Keratinocyte (primary cell): ENCODE measurements at regions not wholly inside any gene's neighbourhood (a gene's known extent, or its start where the extent isn't known, plus 50 kb on each side); places are given as distances from the start of the nearest gene placed in this dataset.

Experiments used
- CTCF ChIP-seq, 3 experiments: IDR thresholded peaks in 1 of 3; conservative IDR thresholded peaks in 1 of 3; optimal IDR thresholded peaks in 1 of 3; 2 replicates in 2 of 3; 3 replicates in 1 of 3; pipeline versions ENCODE3 to v1.5.1; 2011; ENCODE audit warnings: low read length in 3 of 3, mild to moderate bottlenecking in 3 of 3, moderate library complexity in 2 of 3, control low read depth in 1 of 3, inconsistent platforms in 1 of 3; ENCODE audit not compliant: insufficient read depth in 2 of 3; ENCODE audit errors: extremely low read depth in 1 of 3
- EZH2 ChIP-seq: IDR thresholded peaks from one replicate; pipeline ENCODE4 v1.6.1; 2012; ENCODE audit warnings: inconsistent platforms, mild to moderate bottlenecking, low read length, moderate library complexity

- no peak for TF ChIP-seq CTCF (optimal IDR thresholded peaks at IDR 0.05 in 1 of 3, IDR thresholded peaks at IDR 0.05 in 1 of 3, conservative IDR thresholded peaks at IDR 0.05 in 1 of 3; ENCODE audit: extremely low read depth in 1 of 3, insufficient read depth in 2 of 3, low read length in 3 of 3)
- TF ChIP-seq EZH2 = no peak
Observed at GRCh38 chrX:102846544-102847236, 90.4 kb upstream of the RAB40AL start.
